PFSK-1 (cell line): ENCODE measurements at regions not wholly inside any gene's neighbourhood (a gene's known extent, or its start where the extent isn't known, plus 50 kb on each side); places are given as distances from the start of the nearest gene placed in this dataset.

ENCODE experiments used
- FOXP2 ChIP-seq: optimal IDR thresholded peaks from 2 replicates; pipeline ENCODE3; 2011; ENCODE audit warnings: borderline replicate concordance, control low read depth, inconsistent platforms; ENCODE audit not compliant: insufficient read depth; ENCODE audit errors: extremely low read length, extremely low read depth
- POLR2AphosphoS5 ChIP-seq: IDR thresholded peaks from 2 replicates; pipeline ENCODE4 v1.6.1; 2012; ENCODE audit warnings: low read depth, mild to moderate bottlenecking, control low read depth, low read length, moderate library complexity
- REST ChIP-seq, 2 experiments: IDR thresholded peaks; 2 replicates each; pipeline versions ENCODE4 v1.6.1 to v1.8.0; 2011 to 2012; ENCODE audit warnings: low read depth in 2 of 2, low read length in 2 of 2, control low read depth in 1 of 2, inconsistent platforms in 1 of 2, mild to moderate bottlenecking in 1 of 2, moderate library complexity in 1 of 2; ENCODE audit not compliant: insufficient read depth in 1 of 2
- SIN3A ChIP-seq: IDR thresholded peaks from 2 replicates; pipeline ENCODE4 v1.6.1; 2012; ENCODE audit warnings: mild to moderate bottlenecking, low read length, moderate library complexity, borderline replicate concordance; ENCODE audit not compliant: insufficient read depth
- TAF1 ChIP-seq: IDR thresholded peaks from 2 replicates; pipeline ENCODE4 v1.6.1; 2012; ENCODE audit warnings: low read length, control low read depth, borderline replicate concordance; ENCODE audit not compliant: insufficient read depth

GRCh38 chr15:66879531-66880368 is 177.7 kb downstream of the SMAD6 start:
- TF ChIP-seq TAF1: no peak
- no peak for TF ChIP-seq REST (IDR thresholded peaks at IDR 0.05; ENCODE audit: insufficient read depth in 1 of 2, low read depth in 2 of 2, low read length in 2 of 2)
- TF ChIP-seq SIN3A: no peak
- no peak for TF ChIP-seq POLR2AphosphoS5
- TF ChIP-seq FOXP2: no peak

GRCh38 chr15:66880380-66881155 is 178.5 kb downstream of the SMAD6 start:
- TF ChIP-seq POLR2AphosphoS5 (no peak), REST (IDR thresholded peaks at IDR 0.05; ENCODE audit: insufficient read depth in 1 of 2, low read depth in 2 of 2, low read length in 2 of 2) (no peak), FOXP2 (no peak), TAF1 (no peak), SIN3A (no peak)

- TF ChIP-seq REST (IDR thresholded peaks at IDR 0.05; ENCODE audit: insufficient read depth in 1 of 2, low read depth in 2 of 2, low read length in 2 of 2) (no peak), TAF1 (no peak), FOXP2 (no peak), SIN3A (no peak), POLR2AphosphoS5 (no peak)
Observed at GRCh38 chr15:66881173-66881905, 179.3 kb downstream of the SMAD6 start.

DNA sequence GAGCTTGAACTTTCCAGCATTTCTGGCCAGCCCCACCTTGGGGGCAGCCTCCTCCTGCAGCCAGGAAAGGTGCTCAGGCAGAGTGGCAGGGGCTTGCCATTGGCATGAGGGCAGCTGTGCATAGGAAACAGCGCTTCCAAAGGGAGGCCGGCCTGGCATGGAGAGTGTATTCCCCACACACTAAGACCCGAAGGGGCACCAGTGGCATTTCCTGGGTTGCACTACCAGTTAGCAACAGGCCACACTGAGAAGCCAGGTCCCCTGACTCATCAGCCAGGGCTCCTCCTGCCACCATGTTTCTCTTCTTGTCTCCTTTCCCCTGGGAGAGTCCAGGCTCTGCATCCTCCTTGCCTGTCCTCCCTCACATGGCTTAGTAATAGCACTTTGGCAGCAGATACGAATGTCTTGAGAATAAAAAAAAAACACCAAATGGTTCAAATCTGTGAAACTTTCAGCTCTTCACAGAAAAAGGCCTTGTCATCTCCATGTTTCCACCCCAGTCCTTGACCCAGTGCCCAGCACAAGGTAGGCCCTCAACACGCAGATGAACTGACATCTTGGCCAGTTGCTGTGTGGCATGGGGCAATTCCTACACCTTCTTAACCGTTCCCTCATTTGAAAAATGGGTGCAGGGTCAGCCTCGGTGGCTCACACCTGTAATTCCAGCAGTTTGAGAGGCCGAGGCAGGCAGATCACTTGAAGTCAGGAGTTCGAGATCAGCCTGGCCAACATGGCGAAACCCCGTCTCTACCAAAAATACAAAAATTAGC is 180.4 kb downstream of the SMAD6 start:
- TF ChIP-seq POLR2AphosphoS5: no peak
- TF ChIP-seq TAF1: no peak
- TF ChIP-seq REST (IDR thresholded peaks at IDR 0.05; ENCODE audit: insufficient read depth in 1 of 2, low read depth in 2 of 2, low read length in 2 of 2): no peak
- no peak for TF ChIP-seq FOXP2
- no peak for TF ChIP-seq SIN3A
